Activated CD8-positive, alpha-beta memory T cell treated with anti-CD3 and anti-CD28 coated beads, Interleukin-2, amount 50 U/mL, for 4 hours (primary cell): ENCODE measurements at regions not wholly inside any gene's neighbourhood (a gene's known extent, or its start where the extent isn't known, plus 50 kb on each side); places are given as distances from the start of the nearest gene placed in this dataset.

Source experiments
- DNase-seq: peaks from one replicate; pipeline ENCODE4 v3.0.0-alpha.2; 2020

DNA sequence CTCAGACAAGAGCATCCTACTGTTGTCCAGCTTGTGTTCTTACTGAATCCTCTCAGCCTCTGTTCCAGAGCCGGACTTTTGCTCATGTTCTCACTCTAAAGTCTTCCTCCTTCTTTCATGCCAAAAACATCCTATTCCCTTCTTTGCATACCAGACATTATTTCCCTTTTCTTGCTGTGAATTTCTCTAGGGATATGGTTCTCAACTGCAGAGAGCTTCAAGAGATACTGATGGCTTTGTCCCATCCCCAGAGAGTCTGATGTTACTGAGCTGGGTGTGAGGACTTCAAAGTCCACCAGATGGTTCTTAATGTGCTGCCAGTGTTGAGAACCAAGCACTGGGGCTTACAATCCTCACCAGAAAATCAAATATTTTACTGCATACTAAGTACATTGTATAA lies 98.6 kb upstream of the FER start:
- no peak for DNase-seq

DNA sequence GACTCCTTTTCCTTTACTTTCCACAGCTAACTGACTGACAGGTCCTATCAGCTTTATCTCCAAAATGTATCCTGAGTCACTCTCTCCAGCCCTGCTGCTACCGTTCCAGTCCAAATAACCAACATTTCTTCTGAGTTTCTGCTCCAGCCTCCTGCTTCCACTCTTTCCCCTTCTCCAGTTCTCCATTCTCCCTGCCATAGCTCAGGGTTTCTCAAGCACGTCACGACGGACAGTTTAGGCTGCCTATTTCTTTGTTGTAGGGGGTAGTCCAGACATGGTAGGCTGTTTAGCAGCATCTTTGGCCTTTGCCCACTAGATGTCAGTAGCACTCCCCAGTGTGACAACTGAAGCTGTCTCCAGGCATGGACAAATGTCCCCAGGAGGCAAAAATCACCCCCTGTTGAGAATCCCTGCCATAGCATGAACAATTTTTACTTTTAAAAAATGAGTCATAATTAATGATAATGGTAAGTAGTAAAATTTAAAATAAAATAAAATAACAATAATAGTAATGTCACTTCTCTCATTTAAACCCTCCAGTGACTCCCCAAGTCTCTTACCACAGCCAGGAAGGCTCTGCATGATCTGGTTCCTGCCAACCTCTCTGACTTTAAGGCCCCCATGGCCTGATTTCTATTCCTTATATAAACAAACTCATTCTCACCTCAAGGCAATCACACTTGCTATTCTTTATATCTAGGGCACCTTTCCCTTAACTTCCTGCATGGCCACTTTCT lies 105.4 kb upstream of the FER start:
- peak; percentile 41 for DNase-seq

DNA sequence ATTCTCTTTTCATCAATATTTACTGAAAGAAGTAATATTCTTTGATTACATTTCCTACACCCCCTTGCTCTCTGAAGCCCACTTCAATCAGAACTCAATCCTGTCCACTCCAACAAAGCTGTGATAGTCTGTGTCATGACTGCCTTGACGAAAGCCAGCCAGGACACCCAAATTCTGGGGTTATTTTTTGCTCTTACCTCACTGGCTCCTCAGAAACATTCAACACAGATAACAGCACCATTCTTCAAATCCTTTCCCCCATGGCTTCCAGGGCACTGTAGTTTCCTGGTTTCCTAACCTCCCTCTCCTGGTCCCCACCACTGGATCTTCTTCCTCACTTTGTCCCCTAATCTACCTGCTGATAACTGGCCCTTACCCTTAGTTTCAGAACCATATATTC lies 106.1 kb upstream of the FER start:
- no peak for DNase-seq

DNA sequence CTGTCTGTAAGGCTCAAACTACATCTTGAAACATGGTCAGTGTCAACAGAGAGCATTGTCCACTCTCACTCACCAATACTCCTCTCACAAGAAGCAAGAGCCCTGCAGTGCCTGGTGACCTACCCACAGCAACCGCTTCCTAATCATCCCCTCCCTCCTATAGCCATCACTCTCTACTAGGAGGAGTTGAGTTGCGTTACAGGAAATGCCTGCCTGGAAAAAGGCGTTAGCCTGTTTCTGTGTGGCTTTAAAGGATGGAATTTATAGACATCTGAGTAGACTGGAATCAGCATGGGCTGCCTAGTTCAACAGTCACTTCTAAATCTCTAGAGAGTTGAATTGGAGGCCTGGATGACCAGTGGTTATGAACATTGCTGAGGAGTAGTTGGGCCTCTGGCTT lies 108.3 kb upstream of the FER start:
- no peak for DNase-seq

DNA sequence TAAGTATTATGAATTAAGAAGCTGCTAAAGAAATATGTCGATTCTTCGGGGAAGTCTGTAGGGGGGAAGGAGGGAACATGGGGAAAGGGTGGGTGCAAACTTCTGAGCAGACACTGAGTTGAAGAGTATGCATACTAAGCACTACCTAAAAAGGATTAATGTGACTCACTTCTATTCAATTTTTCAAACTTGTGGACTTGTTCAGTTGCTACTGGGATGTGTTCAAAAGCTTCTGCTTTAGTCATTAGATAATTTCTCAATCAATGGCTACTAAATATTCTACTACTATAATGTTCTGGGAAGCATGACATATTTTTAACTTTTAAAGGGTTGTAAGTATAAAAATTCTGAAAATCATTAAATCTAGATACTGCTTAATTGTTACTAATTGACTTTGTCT lies 109.7 kb upstream of the FER start:
- DNase-seq: no peak

DNA sequence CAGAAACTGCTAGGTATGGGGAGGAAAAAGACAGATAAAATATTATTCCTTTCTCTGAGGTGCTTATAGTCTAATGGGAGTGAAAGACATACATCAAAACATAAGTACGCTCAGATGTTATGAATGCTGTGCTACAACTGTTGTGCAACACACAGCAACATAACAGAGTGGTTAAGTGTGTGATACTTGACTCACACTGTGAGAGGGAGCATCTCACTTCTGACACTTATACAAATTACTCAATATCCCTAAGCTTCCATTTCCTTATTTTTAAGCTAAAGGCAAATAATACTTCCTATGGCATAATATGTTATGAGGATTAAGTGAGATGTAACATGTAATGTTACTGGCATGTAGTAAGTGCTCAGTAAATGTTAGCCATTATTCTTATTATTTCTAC lies 110.6 kb upstream of the FER start:
- DNase-seq: no peak

DNA sequence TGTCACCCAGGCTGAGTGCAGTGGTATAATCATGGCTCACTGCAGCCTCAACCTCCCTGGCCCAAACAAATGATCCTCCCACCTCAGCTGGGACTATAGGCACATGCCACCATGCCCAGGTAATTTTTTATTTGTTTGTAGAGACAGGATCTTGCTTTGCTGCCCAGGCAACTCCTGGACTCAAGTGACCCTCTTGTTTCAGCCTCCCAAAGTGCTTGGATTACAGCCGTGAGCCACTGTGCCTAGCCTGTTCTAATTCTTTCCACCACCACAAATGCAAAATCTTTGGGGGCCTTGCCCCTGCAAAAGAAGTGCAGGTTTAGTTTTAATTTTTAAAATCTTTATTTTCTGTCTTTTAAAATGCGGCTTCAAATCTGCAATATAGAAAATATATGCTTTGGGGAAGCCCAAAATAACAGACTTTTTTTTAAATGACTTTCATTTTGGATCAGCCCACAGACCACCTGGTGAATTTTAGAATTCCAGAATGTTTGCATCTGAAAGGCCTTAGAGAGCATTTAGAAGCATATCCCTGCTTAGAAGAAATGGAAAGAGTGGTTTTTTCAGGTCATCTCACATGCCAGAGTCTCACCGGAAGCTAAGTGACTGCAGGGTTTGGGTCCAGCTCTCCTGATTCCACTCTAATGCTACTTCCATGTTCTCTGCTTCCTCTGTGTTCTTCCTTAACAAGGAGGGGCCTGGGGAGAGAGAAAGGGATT lies 111.4 kb upstream of the FER start:
- no peak for DNase-seq

DNA sequence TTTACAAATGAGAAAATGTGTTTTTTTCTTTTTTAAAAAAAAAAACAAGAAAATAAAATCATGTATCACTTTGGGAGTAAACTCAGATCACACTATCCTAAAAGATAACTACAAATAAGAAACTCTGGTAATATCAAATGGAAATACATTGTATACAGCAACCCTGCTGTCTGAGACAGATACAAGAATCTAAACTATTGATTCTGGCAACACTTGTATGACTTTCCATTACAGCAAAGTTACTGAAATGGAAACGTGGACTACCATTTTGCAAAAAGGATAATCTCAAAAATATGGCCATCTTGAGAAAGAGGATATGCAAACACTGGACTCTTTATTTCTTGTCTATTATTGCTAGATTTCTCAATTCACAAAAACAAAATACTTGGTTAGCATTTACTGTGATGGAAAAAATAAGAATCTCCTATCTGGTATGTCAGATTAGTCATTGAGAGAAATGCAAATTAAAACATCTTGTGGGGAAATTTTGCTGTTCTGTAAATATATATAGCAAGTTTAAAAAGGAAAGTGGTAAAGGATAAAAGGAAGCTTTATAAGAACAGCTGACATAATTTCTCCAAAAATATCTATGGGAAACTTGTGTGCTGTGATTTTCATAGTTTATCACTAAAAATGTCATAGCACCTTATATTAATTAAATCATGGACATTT lies 112.9 kb upstream of the FER start:
- DNase-seq: no peak

DNA sequence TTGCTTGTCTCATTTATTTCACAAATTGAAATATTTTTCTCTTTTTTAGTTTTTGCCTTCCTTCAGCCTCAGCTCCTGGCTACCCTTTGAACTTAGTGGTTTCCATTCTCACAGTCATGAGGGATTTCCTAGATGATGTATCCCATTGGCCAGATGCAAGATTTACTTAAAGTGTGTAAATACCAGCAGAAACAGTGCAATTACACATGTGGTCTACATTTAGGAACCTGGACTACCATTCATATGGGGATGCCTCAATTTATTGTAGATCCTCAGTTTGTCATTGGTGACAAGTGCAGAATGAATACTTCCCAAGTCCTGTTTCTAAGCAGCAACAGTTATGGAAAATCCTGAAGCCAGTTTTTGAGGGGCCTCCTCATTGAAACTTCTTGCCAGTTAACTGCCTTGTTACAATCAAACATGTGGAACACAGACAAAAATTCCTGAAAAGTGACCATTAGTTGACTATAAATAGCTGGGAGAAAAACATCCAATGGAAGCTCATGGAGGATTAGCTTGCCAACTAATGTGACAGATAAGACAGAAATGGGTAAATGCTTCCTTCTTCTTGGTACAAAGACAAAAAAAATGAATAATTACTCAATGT lies 113.6 kb upstream of the FER start:
- DNase-seq: no peak

DNA sequence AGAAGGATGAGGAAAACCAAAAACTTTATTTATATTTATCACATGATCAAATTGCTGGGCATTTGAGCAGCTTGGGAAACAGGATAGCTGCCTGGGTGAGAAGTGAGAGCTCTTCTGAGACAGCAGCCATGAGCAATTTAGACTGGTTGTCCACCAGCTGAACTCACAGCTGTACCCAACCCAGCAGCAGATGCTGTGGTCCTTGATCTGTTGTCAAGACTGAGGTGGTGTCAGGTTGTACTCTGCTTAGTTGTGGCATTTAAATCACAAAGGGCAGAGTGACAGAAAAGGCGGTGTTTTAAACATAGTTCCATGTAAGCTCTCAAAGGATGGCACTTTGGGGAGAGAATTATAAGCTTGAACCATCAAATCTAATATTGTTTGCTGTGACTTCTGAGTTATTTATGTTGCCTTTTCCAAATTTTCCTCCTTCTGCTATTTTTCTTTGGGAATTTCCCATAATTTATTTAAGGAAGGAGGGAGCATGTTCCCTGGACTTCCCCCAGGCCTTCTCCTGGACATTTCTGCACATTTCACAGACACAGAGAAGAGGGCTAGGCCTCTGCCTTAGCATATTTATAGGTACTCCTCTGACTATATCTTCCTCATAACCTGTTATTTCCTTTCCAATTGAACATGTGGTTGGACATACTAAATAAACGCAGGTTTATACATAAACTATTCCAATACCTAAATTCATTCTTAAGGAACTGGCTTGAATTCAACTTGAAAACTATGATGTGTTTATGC lies 117.7 kb upstream of the FER start:
- DNase-seq: no peak

DNA sequence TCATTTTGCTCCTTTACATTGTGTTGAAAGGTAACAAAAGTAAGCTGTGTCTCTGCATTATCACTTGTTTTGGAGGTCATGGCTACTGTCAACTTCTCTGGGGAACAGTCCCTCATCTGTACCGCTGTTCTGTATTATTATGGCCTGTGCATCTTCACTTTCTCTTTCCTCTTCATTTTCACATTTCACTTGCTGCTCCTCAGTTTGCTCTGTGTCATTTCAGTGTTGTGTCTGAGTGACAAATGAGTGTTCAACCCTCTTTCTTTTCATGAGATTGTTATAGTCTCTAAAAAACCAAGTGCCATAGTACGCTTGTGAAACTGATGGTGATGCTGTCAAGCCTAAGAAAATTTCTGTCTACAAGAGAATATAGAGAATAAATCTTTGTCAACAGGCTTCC lies 122.0 kb upstream of the FER start:
- no peak for DNase-seq

DNA sequence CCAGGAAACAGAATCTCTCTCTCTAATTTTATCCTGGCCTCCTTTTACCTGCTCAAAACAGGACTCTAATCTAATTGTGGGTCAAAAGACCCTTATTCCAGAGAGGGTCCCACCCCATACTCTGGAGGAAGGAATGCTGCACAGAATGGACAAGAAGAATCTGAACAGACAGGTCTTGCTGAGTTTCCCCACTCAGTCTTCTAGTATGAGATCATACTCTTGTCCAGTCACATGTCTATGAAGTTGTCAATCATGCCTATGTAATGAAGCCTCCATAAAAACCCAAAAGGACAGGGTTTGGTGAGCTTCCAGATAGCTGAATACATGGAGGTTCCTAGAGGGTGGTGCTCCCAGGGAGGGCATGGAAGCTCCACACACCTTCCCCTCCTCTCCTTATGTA lies 123.9 kb upstream of the FER start:
- DNase-seq: no peak

DNA sequence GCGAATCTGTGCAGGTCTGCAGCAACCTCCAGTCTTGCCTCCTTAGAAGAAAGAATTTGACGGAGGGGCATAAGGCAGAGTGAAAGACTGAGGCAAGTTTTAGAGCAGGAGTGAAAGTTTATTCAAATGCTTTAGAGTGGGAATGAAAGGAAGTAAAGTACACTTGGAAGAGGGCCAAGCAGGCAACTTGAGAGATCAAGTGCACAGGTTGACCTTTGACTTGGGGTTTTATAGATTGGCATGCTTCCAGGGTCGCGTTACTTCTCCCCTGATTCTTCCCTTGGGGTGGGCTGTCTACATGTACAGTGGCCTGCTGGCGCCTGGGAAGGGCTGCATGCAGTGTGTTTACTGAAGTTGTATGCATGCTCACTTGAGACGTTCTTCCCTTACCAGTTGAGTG lies 127.2 kb upstream of the FER start:
- no peak for DNase-seq

DNA sequence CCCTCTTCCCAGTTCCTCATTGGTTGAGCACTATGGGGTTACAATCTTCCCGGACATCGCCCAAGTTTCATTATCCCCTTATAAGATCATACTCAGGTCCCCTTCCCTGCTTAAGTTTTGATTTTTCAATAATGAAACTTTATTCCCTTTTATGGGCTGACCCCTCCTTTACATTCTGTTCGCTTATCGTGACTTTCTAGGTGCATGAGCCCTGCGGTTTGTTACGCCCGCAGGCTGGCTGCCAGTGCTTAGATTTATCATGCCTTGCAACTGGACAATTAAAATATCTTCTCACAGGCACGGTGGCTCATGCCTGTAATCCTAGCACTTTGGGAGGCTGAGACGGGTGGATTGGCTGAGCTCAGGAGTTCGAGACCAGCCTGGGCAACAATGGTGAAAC lies 127.9 kb upstream of the FER start:
- no peak for DNase-seq

DNA sequence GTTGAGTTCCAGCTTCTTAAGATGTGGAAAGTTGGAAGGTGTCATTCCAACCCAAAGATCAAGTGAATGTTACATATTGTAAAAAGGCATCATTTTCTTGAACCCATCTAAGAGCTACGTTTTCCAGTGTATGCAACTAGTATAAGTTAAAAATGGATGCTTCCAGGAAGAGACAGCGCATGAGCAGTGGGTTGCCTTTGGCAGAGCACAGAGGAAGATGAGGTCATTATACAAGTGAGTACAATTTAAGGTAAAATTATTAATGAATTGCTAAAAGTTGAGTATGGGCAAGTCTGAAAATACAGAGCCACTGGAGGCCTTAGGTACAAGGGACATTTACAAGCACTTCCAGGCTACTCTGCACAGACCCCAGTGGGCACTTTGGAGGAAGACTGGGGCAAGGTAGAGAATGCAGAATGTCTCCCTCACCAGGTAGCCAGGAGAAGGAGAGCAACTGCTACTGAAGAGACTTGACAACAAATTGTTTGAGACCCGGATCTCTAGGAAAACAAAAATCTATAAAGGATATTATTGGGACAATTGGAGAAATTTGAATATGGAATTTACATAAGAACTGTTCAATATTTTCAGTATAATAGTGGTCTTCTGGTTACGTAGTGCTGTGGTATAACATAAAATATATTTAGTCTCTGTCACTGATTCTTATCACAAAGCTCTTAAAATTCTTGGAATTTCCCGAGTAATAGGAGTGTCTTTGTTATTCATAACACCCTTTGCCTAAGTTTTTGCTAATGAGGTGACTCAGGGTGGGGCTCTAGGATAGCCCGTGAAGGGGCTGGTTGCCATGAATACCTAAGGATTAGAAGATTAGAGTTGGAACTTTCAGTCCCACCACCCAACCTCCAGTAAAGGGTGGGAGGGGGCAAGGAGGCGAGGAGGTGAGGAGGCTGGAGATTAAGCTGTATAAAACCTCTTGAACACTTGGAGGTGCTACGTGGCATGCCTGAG lies 129.9 kb upstream of the FER start:
- no peak for DNase-seq

DNA sequence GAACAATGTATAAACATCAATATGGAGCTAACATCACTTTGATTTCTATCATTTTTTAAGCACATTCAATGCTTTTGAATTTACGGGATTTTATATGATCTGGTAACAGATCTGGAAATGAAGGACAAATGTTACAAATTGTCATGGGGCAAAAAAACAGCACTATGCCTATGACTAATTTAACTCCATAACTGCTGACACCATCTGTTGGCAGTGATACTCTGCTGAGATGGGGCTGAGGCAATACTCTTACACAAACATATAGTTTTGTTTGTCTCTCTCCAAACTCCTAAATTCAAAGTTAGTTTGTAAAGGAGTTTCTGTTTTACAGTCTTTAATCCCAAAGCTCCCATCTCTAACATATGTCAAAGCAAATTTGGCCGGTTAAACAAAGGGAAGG lies 132.5 kb upstream of the FER start:
- DNase-seq: no peak

DNA sequence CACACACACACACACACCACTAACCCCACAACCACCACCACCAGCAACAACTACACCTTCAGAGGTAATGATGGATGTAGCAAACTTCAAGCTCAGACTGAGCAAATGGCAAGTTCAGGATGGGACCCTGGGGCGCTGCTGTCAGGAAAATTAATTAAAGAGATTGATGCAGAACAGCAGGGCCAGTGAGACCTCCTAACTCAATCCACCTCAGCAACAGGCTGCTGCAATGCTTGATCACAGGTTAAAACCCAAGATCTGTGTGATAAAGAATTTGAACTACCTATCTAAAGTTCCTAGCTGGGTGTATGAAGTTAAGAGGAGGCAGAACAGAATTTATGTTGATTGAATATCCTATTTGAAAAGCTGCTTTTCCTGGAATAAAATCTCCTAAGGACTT lies 140.3 kb upstream of the FER start:
- DNase-seq: no peak

DNA sequence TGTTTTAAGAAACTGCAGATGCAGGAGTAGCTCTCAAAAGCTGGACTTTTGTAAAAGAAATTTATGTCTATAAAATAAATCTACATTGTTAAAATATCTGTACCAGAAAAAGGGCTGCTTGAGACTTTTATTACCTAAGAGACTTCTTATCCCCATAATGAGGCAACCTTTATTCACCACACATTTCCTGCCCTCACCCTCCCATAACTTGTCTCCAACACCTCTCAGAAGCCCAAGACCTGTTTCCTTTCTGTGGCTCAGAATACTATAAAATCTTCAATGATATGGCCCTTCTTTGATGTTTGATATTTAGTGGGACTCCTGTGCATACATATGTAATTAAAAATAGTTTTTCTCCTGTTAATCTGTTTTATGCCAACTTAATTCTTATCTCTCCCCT lies 141.5 kb upstream of the FER start:
- no peak for DNase-seq

DNA sequence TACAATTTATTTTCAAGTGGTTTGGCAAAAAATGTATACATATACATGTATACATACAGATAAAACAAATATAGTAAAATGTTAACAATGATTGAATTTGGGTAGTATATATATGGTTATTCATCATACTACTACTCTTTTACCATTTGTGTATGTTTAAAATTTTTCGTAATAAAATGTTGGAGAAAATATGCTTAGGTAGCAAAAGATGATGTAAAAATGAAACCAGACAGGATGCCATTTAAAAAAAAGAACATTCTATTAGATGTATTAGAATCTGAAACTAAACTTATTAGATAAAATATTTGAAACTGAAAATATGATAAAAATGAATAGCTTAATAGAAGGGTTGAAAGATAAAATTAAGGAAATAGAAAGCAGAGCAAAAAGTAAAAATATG lies 144.9 kb upstream of the FER start:
- no peak for DNase-seq

DNA sequence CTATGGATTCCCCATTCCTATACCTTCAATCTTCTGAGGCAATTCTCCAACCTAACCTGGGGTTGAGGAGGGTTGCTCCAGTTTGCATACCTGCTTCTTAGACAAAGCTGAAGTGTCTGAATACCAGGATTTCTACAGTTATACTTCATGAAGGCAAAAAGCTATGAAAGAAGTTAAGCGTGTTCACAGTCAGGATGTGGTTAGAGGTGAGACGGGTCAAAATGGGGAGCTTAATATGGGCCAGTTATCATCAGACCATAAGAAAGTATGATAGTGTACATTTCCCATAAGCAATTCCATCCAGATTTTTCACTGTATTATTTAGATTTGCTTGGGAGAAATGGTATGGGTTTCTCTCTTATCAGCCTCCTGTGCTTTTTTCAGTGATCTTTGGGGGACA lies 156.9 kb upstream of the FER start:
- DNase-seq: no peak

DNA sequence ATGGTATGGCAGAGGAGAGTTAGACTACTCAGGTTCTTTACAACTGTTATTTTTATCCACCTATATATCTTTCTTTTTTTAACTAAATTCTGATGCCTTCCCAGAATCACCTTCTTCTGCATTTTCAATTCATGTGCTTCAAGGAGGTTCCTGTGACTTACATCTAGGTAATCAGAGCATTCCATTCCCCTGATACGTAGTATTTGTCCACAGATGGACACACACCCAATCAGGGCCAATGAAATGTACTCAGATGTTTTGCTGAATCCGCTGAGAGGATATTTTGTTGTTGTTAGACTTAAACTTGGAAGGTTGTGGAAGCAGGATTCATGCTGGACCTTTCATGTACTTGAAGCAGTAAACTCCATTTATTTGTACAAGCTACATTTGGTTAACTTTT lies 159.4 kb upstream of the FER start:
- DNase-seq: no peak

DNA sequence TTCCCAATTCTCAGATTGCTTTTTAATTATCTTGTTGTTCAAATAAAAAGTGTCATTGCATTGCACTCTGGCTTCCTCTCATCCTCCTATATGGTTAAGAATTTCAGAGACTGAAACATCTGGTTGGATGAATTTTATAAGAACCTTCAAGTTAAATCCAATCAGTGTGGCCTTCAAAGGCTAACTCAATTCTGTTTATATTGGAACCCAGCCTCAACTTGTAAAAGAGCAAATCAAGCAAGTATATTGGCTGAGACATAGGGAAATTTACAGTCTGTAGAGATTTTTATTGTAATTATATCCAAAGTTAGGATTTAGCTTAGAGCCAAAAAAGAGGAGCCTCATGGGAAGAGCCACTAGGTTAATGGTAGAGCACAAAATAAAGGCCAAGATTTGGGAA lies 159.9 kb upstream of the FER start:
- no peak for DNase-seq
